Caco-2 (cell line): ENCODE measurements at regions not wholly inside any gene's neighbourhood (a gene's known extent, or its start where the extent isn't known, plus 50 kb on each side); places are given as distances from the start of the nearest gene placed in this dataset.

Source experiments
- BruUV-seq: library from RNA; stranded (reverse); fragments of 400-500 nt; replicated peaks from 2 replicates; lab custom pipeline; 2021; lab: Mats Ljungman, UMichigan
- CTCF ChIA-PET: fragments of 300-600 bp; sonication (Branson Sonifier 250); formaldehyde crosslinking; loops from one replicate; lab custom pipeline; 2022; ENCODE audit warnings: antibody characterized with exemption; lab: Charles Lee
- POLR2A ChIA-PET: fragments of 300-600 bp; sonication (Branson Sonifier 250); formaldehyde crosslinking; loops from one replicate; lab custom pipeline; 2022; ENCODE audit warnings: antibody characterized with exemption; lab: Charles Lee
- DNase-seq, 2 experiments: peaks; one replicate each; pipeline versions ENCODE4 v3.0.0 to v3.0.0-alpha.2; 2020 to 2022
- H3K27me3 ChIP-seq: replicated peaks from 2 replicates; pipeline ENCODE4 v1.6.0; 2011; ENCODE audit warnings: low read length; ENCODE audit not compliant: control insufficient read depth, insufficient read depth
- H3K36me3 ChIP-seq: 2 replicates; pipeline ENCODE4 v1.5.1; 2011; ENCODE audit warnings: low read length; ENCODE audit not compliant: control insufficient read depth, insufficient read depth
- H3K4me1 ChIP-seq: fragments of 250-450 bp; sonication (Bioruptor Pico); 2 replicates; pipeline ENCODE4 v1.5.1; 2020; ENCODE audit warnings: mild to moderate bottlenecking
- H3K4me3 ChIP-seq: 2 replicates; pipeline ENCODE4 v1.5.1; 2011; ENCODE audit warnings: low read depth, mild to moderate bottlenecking, control low read depth, low read length
- H3K9me3 ChIP-seq: fragments of 250-450 bp; sonication (Bioruptor Pico); 2 replicates; pipeline ENCODE4 v1.5.1; 2020; ENCODE audit warnings: mild to moderate bottlenecking, moderate library complexity
- H3K27ac Mint-ChIP-seq: one replicate; pipeline ENCODE4 v1.8.0; 2022; ENCODE audit warnings: mixed read lengths; ENCODE audit not compliant: unreplicated experiment
- H3K27me3 Mint-ChIP-seq: one replicate; pipeline ENCODE4 v1.8.0; 2022; ENCODE audit warnings: mixed read lengths; ENCODE audit not compliant: insufficient read depth, unreplicated experiment
- H3K36me3 Mint-ChIP-seq: one replicate; pipeline ENCODE4 v1.8.0; 2022; ENCODE audit warnings: mild to moderate bottlenecking, mixed read lengths; ENCODE audit not compliant: insufficient read depth, unreplicated experiment
- H3K4me1 Mint-ChIP-seq: one replicate; pipeline ENCODE4 v1.8.0; 2022; ENCODE audit warnings: low read depth, mixed read lengths; ENCODE audit not compliant: unreplicated experiment
- H3K4me3 Mint-ChIP-seq: one replicate; pipeline ENCODE4 v1.8.0; 2022; ENCODE audit warnings: mild to moderate bottlenecking, moderate library complexity, mixed read lengths; ENCODE audit not compliant: unreplicated experiment
- H3K9me3 Mint-ChIP-seq: one replicate; pipeline ENCODE4 v1.8.0; 2022; ENCODE audit warnings: mixed read lengths; ENCODE audit not compliant: unreplicated experiment
- CTCF ChIP-seq, 2 experiments: fragments of 200-600 bp in 1 of 2; IDR thresholded peaks; 1 replicate in 1 of 2; 2 replicates in 1 of 2; pipeline versions ENCODE4 v1.5.1 to v1.8.0; 2011 to 2022; ENCODE audit warnings: antibody characterized with exemption in 1 of 2, control low read depth in 1 of 2, inconsistent platforms in 1 of 2, low read depth in 1 of 2, low read length in 1 of 2, mild to moderate bottlenecking in 1 of 2, moderate library complexity in 1 of 2; ENCODE audit not compliant: insufficient read depth in 1 of 2, severe bottlenecking in 1 of 2, unreplicated experiment in 1 of 2
- intact Hi-C: fragments of 100-400 bp; cut with micrococcal nuclease; formaldehyde crosslinking; loops from one replicate; pipeline ENCODE4 v1.10.0; 2022; ENCODE audit not compliant: unreplicated experiment

GRCh38 chr13:48181482-48182145, 51.4 kb upstream of the ITM2B start:
- CTCF ChIA-PET, result no interaction called here
- no peaks in the 10 kb centered on the region for H3K4me1 ChIP-seq
- Mint-ChIP-seq H3K27ac (no peak overlapping the region), H3K36me3 (no peaks in the 10 kb centered on the region), H3K27me3 (peaks cover 3% of the 10 kb centered on the region), H3K4me3 (no peak overlapping the region), H3K9me3 (no peaks in the 10 kb centered on the region), H3K4me1 (no peaks in the 10 kb centered on the region)
- H3K4me3 ChIP-seq, result no peak overlapping the region
- no peak for TF ChIP-seq CTCF (IDR thresholded peaks at IDR 0.05; ENCODE audit: insufficient read depth in 1 of 2, low read depth in 1 of 2, low read length in 1 of 2, severe bottlenecking in 1 of 2, unreplicated experiment in 1 of 2)
- POLR2A ChIA-PET, result no interaction called here
- no peak for DNase-seq
- no peaks in the 10 kb centered on the region for H3K9me3 ChIP-seq
- no TSS peak for BruUV-seq
- H3K36me3 ChIP-seq, result no peaks in the 10 kb centered on the region
- no peaks in the 10 kb centered on the region; the same call in 1 of the 2 replicates for H3K27me3 ChIP-seq
- intact Hi-C loops, result no loop called here

- no peaks in the 10 kb centered on the region for H3K27me3 ChIP-seq
- POLR2A ChIA-PET, result no interaction called here
- no peak for DNase-seq
- H3K36me3 ChIP-seq, result no peaks in the 10 kb centered on the region
- BruUV-seq, result no TSS peak
- Mint-ChIP-seq H3K4me1 (no peaks in the 10 kb centered on the region), H3K36me3 (no peaks in the 10 kb centered on the region), H3K4me3 (no peak overlapping the region), H3K9me3 (no peaks in the 10 kb centered on the region), H3K27ac (no peak overlapping the region), H3K27me3 (peaks cover 3% of the 10 kb centered on the region)
- H3K9me3 ChIP-seq, result no peaks in the 10 kb centered on the region
- intact Hi-C loops, result no loop called here
- no peak overlapping the region for H3K4me3 ChIP-seq
- no peak for TF ChIP-seq CTCF (IDR thresholded peaks at IDR 0.05; ENCODE audit: insufficient read depth in 1 of 2, low read depth in 1 of 2, low read length in 1 of 2, severe bottlenecking in 1 of 2, unreplicated experiment in 1 of 2)
- H3K4me1 ChIP-seq, result no peaks in the 10 kb centered on the region
- CTCF ChIA-PET, result no interaction called here
Observed at GRCh38 chr13:48178126-48178525, 54.9 kb upstream of the ITM2B start.

GRCh38 chr13:48176781-48177180, 56.2 kb upstream of the ITM2B start:
- Histone ChIP-seq H3K4me3 (no peak overlapping the region), H3K4me1 (no peaks in the 10 kb centered on the region), H3K36me3 (no peaks in the 10 kb centered on the region), H3K27me3 (no peaks in the 10 kb centered on the region), H3K9me3 (no peaks in the 10 kb centered on the region)
- intact Hi-C loops, result no loop called here
- TF ChIP-seq CTCF (IDR thresholded peaks at IDR 0.05; ENCODE audit: insufficient read depth in 1 of 2, low read depth in 1 of 2, low read length in 1 of 2, severe bottlenecking in 1 of 2, unreplicated experiment in 1 of 2), result no peak
- CTCF ChIA-PET, result no interaction called here
- H3K27ac Mint-ChIP-seq, result no peak overlapping the region
- H3K4me3 Mint-ChIP-seq, result no peak overlapping the region
- no peak for DNase-seq
- no peaks in the 10 kb centered on the region for H3K36me3 Mint-ChIP-seq
- H3K4me1 Mint-ChIP-seq, result no peaks in the 10 kb centered on the region
- no peaks in the 10 kb centered on the region for H3K27me3 Mint-ChIP-seq
- no peaks in the 10 kb centered on the region for H3K9me3 Mint-ChIP-seq
- no TSS peak for BruUV-seq
- POLR2A ChIA-PET, result no interaction called here
